WTC11 (cell line): ENCODE measurements at regions not wholly inside any gene's neighbourhood (a gene's known extent, or its start where the extent isn't known, plus 50 kb on each side); places are given as distances from the start of the nearest gene placed in this dataset.

Experiments
- ATAC-seq: fragments of 200-7000 bp; cut with Tn5 transposase; 2 replicates; pipeline ENCODE4 v1.10.0; 2021; ENCODE audit warnings: mild to moderate bottlenecking, moderate library complexity
- CTCF ChIA-PET: fragments of 300-600 bp; sonication (Branson Sonifier 250); formaldehyde crosslinking; loops from one replicate; lab custom pipeline; 2021; ENCODE audit warnings: antibody characterized with exemption; lab: Charles Lee
- POLR2A ChIA-PET: fragments of 350-600 bp; sonication (Branson Sonifier 250); formaldehyde crosslinking; loops from one replicate; lab custom pipeline; 2021; ENCODE audit warnings: antibody characterized with exemption; lab: Charles Lee
- DNase-seq: peaks from one replicate; pipeline ENCODE4 v3.0.0; 2021; ENCODE audit warnings: low spot score
- H3K27ac Mint-ChIP-seq: 2 replicates; pipeline ENCODE4 v1.8.0; 2021; ENCODE audit warnings: mixed read lengths
- H3K27me3 Mint-ChIP-seq: 2 replicates; pipeline ENCODE4 v1.8.0; 2021; ENCODE audit warnings: low read depth, mild to moderate bottlenecking, moderate library complexity, mixed read lengths
- H3K36me3 Mint-ChIP-seq: 2 replicates; pipeline ENCODE4 v1.8.0; 2021; ENCODE audit warnings: mixed read lengths
- H3K4me1 Mint-ChIP-seq: 2 replicates; pipeline ENCODE4 v1.8.0; 2022; ENCODE audit warnings: mixed read lengths
- H3K4me3 Mint-ChIP-seq: 2 replicates; pipeline ENCODE4 v1.8.0; 2021; ENCODE audit warnings: mild to moderate bottlenecking, moderate library complexity, mixed read lengths
- H3K9me3 Mint-ChIP-seq: 2 replicates; pipeline ENCODE4 v1.8.0; 2021; ENCODE audit warnings: mixed read lengths
- AR ChIP-seq: fragments of 250-450 bp; sonication (Bioruptor Pico); IDR thresholded peaks from 2 replicates; pipeline ENCODE4 v1.9.0; 2021; ENCODE audit warnings: mild to moderate bottlenecking
- ATF3 ChIP-seq: sonication (generic); formaldehyde crosslinking; conservative IDR thresholded peaks from 2 replicates; pipeline ENCODE4 v1.8.1; 2022; ENCODE audit warnings: mild to moderate bottlenecking, missing genetic modification reagents
- E2F4 ChIP-seq: sonication (generic); formaldehyde crosslinking; IDR thresholded peaks from 2 replicates; pipeline ENCODE4 v1.8.1; 2022; ENCODE audit warnings: low read depth, mild to moderate bottlenecking, moderate library complexity, missing genetic modification reagents, borderline replicate concordance
- E2F5 ChIP-seq: sonication (generic); formaldehyde crosslinking; IDR thresholded peaks from 2 replicates; pipeline ENCODE4 v1.8.1; 2022; ENCODE audit warnings: mild to moderate bottlenecking, moderate library complexity, missing genetic modification reagents
- ETV6 ChIP-seq: sonication (generic); formaldehyde crosslinking; IDR thresholded peaks from 2 replicates; pipeline ENCODE4 v1.8.1; 2022; ENCODE audit warnings: mild to moderate bottlenecking, missing genetic modification reagents
- FOXP4 ChIP-seq: sonication (generic); formaldehyde crosslinking; IDR thresholded peaks from 2 replicates; pipeline ENCODE4 v1.8.0; 2022; ENCODE audit warnings: mild to moderate bottlenecking, missing genetic modification reagents
- GABPB1 ChIP-seq: sonication (generic); formaldehyde crosslinking; IDR thresholded peaks from 2 replicates; pipeline ENCODE4 v1.8.1; 2023; ENCODE audit warnings: mild to moderate bottlenecking, missing genetic modification reagents
- JUN ChIP-seq: sonication (generic); formaldehyde crosslinking; IDR thresholded peaks from 2 replicates; pipeline ENCODE4 v1.8.0; 2023; ENCODE audit warnings: mild to moderate bottlenecking, missing genetic modification reagents
- MAX ChIP-seq: sonication (generic); formaldehyde crosslinking; IDR thresholded peaks from 2 replicates; pipeline ENCODE4 v1.8.0; 2022; ENCODE audit warnings: mild to moderate bottlenecking, missing genetic modification reagents
- NR1H2 ChIP-seq: sonication (generic); formaldehyde crosslinking; IDR thresholded peaks from 2 replicates; pipeline ENCODE4 v1.9.0; 2021; ENCODE audit warnings: mild to moderate bottlenecking, moderate library complexity, missing genetic modification reagents
- PREB ChIP-seq: sonication (generic); formaldehyde crosslinking; IDR thresholded peaks from 2 replicates; pipeline ENCODE4 v1.8.1; 2022; ENCODE audit warnings: mild to moderate bottlenecking, missing genetic modification reagents, moderate library complexity, borderline replicate concordance
- PRRX2 ChIP-seq: fragments of 250-450 bp; sonication (Bioruptor Pico); IDR thresholded peaks from 2 replicates; pipeline ENCODE4 v1.8.0; 2021; ENCODE audit warnings: mild to moderate bottlenecking
- RORB ChIP-seq: fragments of 250-450 bp; sonication (Bioruptor Pico); IDR thresholded peaks from 2 replicates; pipeline ENCODE4 v1.9.0; 2021; ENCODE audit warnings: mild to moderate bottlenecking
- TEAD1 ChIP-seq: sonication (generic); formaldehyde crosslinking; IDR thresholded peaks from 2 replicates; pipeline ENCODE4 v1.8.0; 2022; ENCODE audit warnings: mild to moderate bottlenecking, missing genetic modification reagents
- USF1 ChIP-seq: sonication (generic); formaldehyde crosslinking; IDR thresholded peaks from 2 replicates; pipeline ENCODE4 v1.8.0; 2022; ENCODE audit warnings: mild to moderate bottlenecking, missing genetic modification reagents
- ZNF219 ChIP-seq: sonication (generic); formaldehyde crosslinking; IDR thresholded peaks from 2 replicates; pipeline ENCODE4 v1.8.0; 2023; ENCODE audit warnings: missing genetic modification reagents, mild to moderate bottlenecking, borderline replicate concordance
- ZNF425 ChIP-seq: fragments of 250-450 bp; sonication (Bioruptor Pico); conservative IDR thresholded peaks from 2 replicates; pipeline ENCODE4 v1.9.0; 2021; ENCODE audit warnings: mild to moderate bottlenecking
- ZNF671 ChIP-seq: fragments of 250-450 bp; sonication (Bioruptor Pico); IDR thresholded peaks from 2 replicates; pipeline ENCODE4 v1.8.0; 2021; ENCODE audit warnings: mild to moderate bottlenecking
- ZSCAN18 ChIP-seq: fragments of 250-450 bp; sonication (Bioruptor Pico); IDR thresholded peaks from 2 replicates; pipeline ENCODE4 v2.1.2; 2022; ENCODE audit warnings: mild to moderate bottlenecking, moderate library complexity

- no peak for TF ChIP-seq PRRX2 (CRISPR knock-in tag)
- no peak for TF ChIP-seq ZNF671 (CRISPR knock-in tag)
- TF ChIP-seq NR1H2 (CRISPR knock-in tag), result no peak
- no peak for TF ChIP-seq ETV6 (CRISPR knock-in tag)
- no peak for TF ChIP-seq E2F4 (CRISPR knock-in tag)
- TF ChIP-seq ZNF219 (CRISPR knock-in tag), result no peak
- TF ChIP-seq E2F5 (CRISPR knock-in tag), result no peak
- TF ChIP-seq ATF3 (CRISPR knock-in tag), result no peak
- no peak for TF ChIP-seq TEAD1
- TF ChIP-seq AR (CRISPR knock-in tag), result no peak
- no peak for TF ChIP-seq USF1
- no peak for TF ChIP-seq PREB (CRISPR knock-in tag)
- no peak for TF ChIP-seq ZSCAN18
- Mint-ChIP-seq H3K36me3 (no peaks in the 10 kb centered on the region), H3K27ac (no peak overlapping the region), H3K4me1 (no peaks in the 10 kb centered on the region), H3K27me3 (no peaks in the 10 kb centered on the region), H3K4me3 (no peak overlapping the region), H3K9me3 (peaks cover 4% of the 10 kb centered on the region)
- DNase-seq (no peak), ATAC-seq (no peak)
- ChIA-PET POLR2A (no interaction called here), CTCF (no interaction called here)
Observed at GRCh38 chr7:68754414-68754813, 843.9 kb upstream of the AUTS2 start.

- no peaks in the 10 kb centered on the region for H3K4me1 Mint-ChIP-seq
- peaks cover 15% of the 10 kb centered on the region for H3K9me3 Mint-ChIP-seq
- no peak overlapping the region for H3K4me3 Mint-ChIP-seq
- peaks cover 3% of the 10 kb centered on the region; the same call in 1 of the 2 replicates for H3K36me3 Mint-ChIP-seq
- ATAC-seq (no peak), DNase-seq (no peak)
- CTCF ChIA-PET, result no interaction called here
- POLR2A ChIA-PET, result no interaction called here
- H3K27me3 Mint-ChIP-seq, result no peaks in the 10 kb centered on the region; the same call in 1 of the 2 replicates
- H3K27ac Mint-ChIP-seq, result no peak overlapping the region
- no peak for TF ChIP-seq RORB (CRISPR knock-in tag)
- TF ChIP-seq FOXP4 (CRISPR knock-in tag), result no peak
- TF ChIP-seq AR (CRISPR knock-in tag), result no peak
- no peak for TF ChIP-seq ZNF425 (CRISPR knock-in tag)
- TF ChIP-seq JUN (CRISPR knock-in tag), result no peak
- no peak for TF ChIP-seq GABPB1 (CRISPR knock-in tag)
- TF ChIP-seq MAX (CRISPR knock-in tag), result no peak
Observed at GRCh38 chr7:68756986-68757495, 841.2 kb upstream of the AUTS2 start.
